PC-3 (cell line): ENCODE measurements at regions not wholly inside any gene's neighbourhood (a gene's known extent, or its start where the extent isn't known, plus 50 kb on each side); places are given as distances from the start of the nearest gene placed in this dataset.

Experiments
- EZH2 ChIP-seq: fragments of 300-600 bp; sonication (generic); IDR thresholded peaks from one replicate; pipeline ENCODE4 v1.6.1; 2017; ENCODE audit warnings: antibody characterized with exemption, mild to moderate bottlenecking, low read length; ENCODE audit not compliant: unreplicated experiment
- EZH2phosphoT487 ChIP-seq: fragments of 300-600 bp; sonication (generic); IDR thresholded peaks from 2 replicates; pipeline ENCODE4 v1.6.1; 2018; ENCODE audit warnings: mild to moderate bottlenecking, antibody characterized with exemption, low read length, borderline replicate concordance
- TF ChIP-seq, protein P1 (sequence below): fragments of 300-600 bp; sonication (generic); conservative IDR thresholded peaks from 2 replicates; pipeline ENCODE4 v1.5.1; 2017; ENCODE audit warnings: antibody characterized with exemption, low read depth, mild to moderate bottlenecking, low read length

DNA sequence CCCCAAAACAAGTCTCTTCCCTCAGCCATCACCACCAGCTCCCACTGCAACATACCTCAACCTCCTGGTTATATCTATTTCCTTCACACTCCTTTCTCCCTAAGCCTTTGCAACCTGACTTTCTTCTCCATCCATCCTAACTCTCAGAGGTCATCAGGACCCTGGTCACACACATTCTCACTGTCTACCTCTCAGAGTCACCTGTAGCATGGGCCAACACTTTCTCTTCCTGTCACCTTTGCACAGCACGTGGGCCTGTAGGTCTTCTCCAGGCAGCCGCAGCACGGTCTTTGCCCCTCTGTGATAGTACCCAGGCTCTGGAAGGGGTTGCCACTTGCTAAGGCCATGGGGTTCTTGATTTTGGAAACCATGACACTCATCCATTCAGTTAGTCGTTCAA is 921.1 kb downstream of the UQCRFS1 start:
- TF ChIP-seq, protein P1, sequence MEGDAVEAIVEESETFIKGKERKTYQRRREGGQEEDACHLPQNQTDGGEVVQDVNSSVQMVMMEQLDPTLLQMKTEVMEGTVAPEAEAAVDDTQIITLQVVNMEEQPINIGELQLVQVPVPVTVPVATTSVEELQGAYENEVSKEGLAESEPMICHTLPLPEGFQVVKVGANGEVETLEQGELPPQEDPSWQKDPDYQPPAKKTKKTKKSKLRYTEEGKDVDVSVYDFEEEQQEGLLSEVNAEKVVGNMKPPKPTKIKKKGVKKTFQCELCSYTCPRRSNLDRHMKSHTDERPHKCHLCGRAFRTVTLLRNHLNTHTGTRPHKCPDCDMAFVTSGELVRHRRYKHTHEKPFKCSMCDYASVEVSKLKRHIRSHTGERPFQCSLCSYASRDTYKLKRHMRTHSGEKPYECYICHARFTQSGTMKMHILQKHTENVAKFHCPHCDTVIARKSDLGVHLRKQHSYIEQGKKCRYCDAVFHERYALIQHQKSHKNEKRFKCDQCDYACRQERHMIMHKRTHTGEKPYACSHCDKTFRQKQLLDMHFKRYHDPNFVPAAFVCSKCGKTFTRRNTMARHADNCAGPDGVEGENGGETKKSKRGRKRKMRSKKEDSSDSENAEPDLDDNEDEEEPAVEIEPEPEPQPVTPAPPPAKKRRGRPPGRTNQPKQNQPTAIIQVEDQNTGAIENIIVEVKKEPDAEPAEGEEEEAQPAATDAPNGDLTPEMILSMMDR, result no peak
- TF ChIP-seq EZH2, result no peak
- no peak for TF ChIP-seq EZH2phosphoT487
